Upper lobe of left lung (tissue), 4 donors: ENCODE measurements at regions not wholly inside any gene's neighbourhood (a gene's known extent, or its start where the extent isn't known, plus 50 kb on each side); places are given as distances from the start of the nearest gene placed in this dataset.

Experiments
- EP300 ChIP-seq, 4 donors: sonication (generic); formaldehyde crosslinking; IDR thresholded peaks; one replicate each; pipeline ENCODE4 v1.5.1; 2017; ENCODE audit warnings: antibody characterized with exemption in 4 of 4, control low read depth in 2 of 4
- POLR2A ChIP-seq, 4 donors: fragments of 450-650 bp; IDR thresholded peaks; one replicate each; pipeline ENCODE4 v1.5.1; 2016 to 2017; ENCODE audit warnings: antibody characterized with exemption in 4 of 4, mild to moderate bottlenecking in 2 of 4
- TF ChIP-seq, protein P1 (sequence below), 6 experiments: fragments of 450-650 bp in 4 of 6; fragments of 200-600 bp in 2 of 6; sonication (generic) in 2 of 6; IDR thresholded peaks; one replicate each; pipeline ENCODE4 v1.5.1; 2016 to 2019; ENCODE audit warnings: antibody characterized with exemption in 6 of 6

DNA sequence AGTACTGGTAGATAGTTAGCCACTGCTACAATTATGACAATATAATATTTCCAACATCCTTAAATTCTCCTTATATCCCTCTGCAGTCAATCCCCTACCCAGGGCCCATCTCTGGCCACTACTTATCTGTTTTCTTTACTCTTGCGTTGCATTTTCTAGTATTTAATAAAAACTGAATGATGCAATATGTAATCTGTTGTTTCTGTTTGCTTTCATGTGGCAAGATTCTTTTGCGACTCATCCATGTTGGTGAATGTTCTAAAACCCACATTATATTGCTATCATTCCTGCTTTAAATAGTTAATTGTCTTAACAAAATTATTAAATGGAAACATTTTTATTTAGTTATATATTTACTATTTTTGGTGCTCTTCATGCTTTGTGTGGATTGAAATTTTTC, 338.5 kb downstream of the MDFIC start:
- TF ChIP-seq, protein P1, sequence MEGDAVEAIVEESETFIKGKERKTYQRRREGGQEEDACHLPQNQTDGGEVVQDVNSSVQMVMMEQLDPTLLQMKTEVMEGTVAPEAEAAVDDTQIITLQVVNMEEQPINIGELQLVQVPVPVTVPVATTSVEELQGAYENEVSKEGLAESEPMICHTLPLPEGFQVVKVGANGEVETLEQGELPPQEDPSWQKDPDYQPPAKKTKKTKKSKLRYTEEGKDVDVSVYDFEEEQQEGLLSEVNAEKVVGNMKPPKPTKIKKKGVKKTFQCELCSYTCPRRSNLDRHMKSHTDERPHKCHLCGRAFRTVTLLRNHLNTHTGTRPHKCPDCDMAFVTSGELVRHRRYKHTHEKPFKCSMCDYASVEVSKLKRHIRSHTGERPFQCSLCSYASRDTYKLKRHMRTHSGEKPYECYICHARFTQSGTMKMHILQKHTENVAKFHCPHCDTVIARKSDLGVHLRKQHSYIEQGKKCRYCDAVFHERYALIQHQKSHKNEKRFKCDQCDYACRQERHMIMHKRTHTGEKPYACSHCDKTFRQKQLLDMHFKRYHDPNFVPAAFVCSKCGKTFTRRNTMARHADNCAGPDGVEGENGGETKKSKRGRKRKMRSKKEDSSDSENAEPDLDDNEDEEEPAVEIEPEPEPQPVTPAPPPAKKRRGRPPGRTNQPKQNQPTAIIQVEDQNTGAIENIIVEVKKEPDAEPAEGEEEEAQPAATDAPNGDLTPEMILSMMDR (IDR thresholded peaks at IDR 0.05), result no peak
- TF ChIP-seq EP300 (IDR thresholded peaks at IDR 0.05) (no peak), POLR2A (IDR thresholded peaks at IDR 0.05) (no peak)
